ENCODE measurements at regions not wholly inside any gene's neighbourhood (a gene's known extent, or its start where the extent isn't known, plus 50 kb on each side); places are given as distances from the start of the nearest gene placed in this dataset.

DNA sequence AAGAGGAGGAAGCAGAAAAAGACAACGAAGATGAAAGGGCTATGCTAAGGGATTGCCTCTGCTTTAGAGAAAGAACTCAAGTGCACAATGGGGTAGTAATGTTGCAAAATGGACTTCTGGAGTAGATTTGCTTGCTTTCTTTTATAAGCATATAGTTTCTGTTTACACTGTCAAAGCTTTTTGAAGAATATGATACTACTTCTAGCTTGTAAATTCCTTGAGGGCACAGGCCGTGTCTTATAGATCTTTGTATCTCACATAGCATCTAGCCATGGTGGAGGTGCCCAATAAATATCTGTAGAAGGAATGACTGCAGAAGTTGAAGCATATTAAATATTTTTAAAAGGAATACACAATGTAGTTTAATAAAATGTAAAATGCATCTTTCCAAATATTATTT lies 147.8 kb upstream of the ZIC3 start:
- H3K27me3 ChIP-seq = peaks cover 68 to 94% (median 86%) of the 10 kb centered on the region in 11 experiments
- H3K4me1 ChIP-seq = no peaks in the 10 kb centered on the region
- H3K4me3 ChIP-seq = no peak overlapping the region
- no peak for TF ChIP-seq Cebpa-rat (IDR thresholded peaks at IDR 0.05)
- H3K4me2 ChIP-seq = no peak overlapping the region
- no peaks in the 10 kb centered on the region for H3K36me3 ChIP-seq
- no peak overlapping the region for H3K27ac ChIP-seq
- no peaks in the 10 kb centered on the region; a peak in 1 of 22 replicates for H3K9me3 ChIP-seq (replicated peaks in 1 of 11)
- no peaks in the 10 kb centered on the region; a peak in 1 of 22 replicates for H4K20me1 ChIP-seq
- H3K9ac ChIP-seq = no peak overlapping the region

DNA sequence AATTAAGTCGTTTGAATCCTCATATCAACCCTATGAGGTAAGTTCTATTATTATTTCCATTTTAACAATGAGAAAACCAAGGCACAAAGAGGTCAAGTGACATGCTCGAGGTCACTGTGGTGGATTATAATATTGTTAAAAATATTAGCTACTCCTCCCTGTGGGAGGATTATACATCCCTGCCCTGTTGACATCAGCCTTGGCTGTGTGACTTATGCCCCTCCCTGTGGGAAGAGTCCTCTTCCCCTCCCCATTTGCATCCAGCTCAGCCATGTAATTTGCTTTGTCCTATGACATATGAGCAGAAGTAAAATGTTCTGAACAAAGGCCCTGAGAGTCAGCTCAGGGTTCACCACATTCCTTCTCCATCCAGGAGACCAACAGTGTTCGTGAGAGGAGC lies 152.7 kb upstream of the ZIC3 start:
- no peak overlapping the region for H3K9ac ChIP-seq
- H3K4me2 ChIP-seq = no peak overlapping the region
- no peaks in the 10 kb centered on the region for H4K20me1 ChIP-seq
- peaks cover 58 to 96% (median 91%) of the 10 kb centered on the region in 11 experiments for H3K27me3 ChIP-seq
- TF ChIP-seq Cebpa-rat (IDR thresholded peaks at IDR 0.05) = no peak
- no peaks in the 10 kb centered on the region for H3K4me1 ChIP-seq
- H3K27ac ChIP-seq = no peak overlapping the region
- no peak overlapping the region for H3K4me3 ChIP-seq
- no peaks in the 10 kb centered on the region; a peak in 1 of 22 replicates for H3K9me3 ChIP-seq (replicated peaks in 1 of 11)
- no peaks in the 10 kb centered on the region for H3K36me3 ChIP-seq

DNA sequence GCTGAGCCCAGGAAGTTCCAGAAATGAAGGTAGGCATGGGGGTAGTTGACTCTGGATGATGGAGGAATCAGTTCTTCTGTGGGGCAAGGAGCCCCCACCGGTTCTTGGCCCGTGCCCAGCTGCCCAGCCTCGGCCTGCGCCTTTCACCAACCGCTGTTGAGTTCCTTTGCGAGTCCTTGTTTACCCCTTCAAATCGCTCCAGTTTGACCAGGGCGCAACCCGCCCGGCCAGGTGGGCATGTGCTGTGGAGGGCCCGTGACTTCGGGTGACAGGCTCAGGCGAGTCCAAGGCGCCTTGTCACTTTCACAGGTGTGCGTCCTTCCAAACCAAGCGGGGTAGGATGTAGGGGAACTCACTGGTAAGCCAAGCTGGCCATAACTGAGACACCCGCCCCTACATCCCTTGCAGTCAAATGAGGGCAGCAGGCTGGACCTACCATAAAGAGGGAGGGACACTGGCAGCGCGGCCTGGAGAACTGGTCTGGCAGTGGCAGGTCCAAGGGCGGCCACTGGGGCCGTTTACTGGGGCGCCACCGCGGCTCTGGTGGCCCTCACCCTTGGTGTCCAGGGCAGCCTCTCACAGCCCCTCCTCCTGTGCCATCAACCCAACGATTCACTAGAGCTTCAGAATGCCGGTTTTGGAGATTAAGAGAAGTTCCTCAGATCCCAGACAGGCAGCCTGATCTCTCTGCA lies 160.3 kb upstream of the ZIC3 start:
- Histone ChIP-seq H3K4me2 (no peak overlapping the region), H3K27ac (no peak overlapping the region), H3K27me3 (peaks cover 60 to 100% (median 85%) of the 10 kb centered on the region in 11 experiments), H4K20me1 (peaks cover 0 to 6% (median 0%) of the 10 kb centered on the region in 11 experiments; a peak in 2 of 22 replicates), H3K4me3 (no peak overlapping the region), H3K9ac (no peak overlapping the region), H3K36me3 (no peaks in the 10 kb centered on the region), H3K4me1 (no peaks in the 10 kb centered on the region), H3K9me3 (replicated peaks in 1 of 11) (peaks cover 0 to 8% (median 0%) of the 10 kb centered on the region in 11 experiments; a peak in 3 of 22 replicates)
- no peak for TF ChIP-seq Cebpa-rat (IDR thresholded peaks at IDR 0.05)

DNA sequence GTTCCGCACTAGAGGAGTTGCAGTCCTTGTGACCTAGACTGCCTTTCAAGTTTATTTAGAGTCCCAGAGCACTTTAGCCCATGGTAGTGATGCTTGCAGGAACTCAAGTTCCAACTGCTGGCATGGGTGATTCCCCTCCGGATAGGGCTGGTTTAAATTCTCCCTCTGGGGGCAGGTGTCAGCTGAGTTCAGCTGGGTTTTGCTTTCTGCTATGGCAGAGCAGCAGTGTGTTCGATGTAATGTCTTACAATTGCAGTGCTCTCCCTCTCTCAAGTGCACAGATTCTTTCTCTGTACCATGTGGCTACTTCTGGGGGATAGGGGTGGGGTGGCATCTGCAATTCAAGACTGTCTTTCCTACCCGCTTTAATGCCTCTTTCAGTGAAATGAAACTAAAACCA lies 164.8 kb upstream of the ZIC3 start:
- H3K4me2 ChIP-seq = no peak overlapping the region
- no peaks in the 10 kb centered on the region for H3K36me3 ChIP-seq
- peaks cover 63 to 100% (median 85%) of the 10 kb centered on the region in 11 experiments for H3K27me3 ChIP-seq
- H3K4me3 ChIP-seq = no peak overlapping the region
- no peaks in the 10 kb centered on the region for H3K4me1 ChIP-seq
- H4K20me1 ChIP-seq = peaks cover 0 to 6% (median 0%) of the 10 kb centered on the region in 11 experiments; a peak in 2 of 22 replicates
- H3K9ac ChIP-seq = no peak overlapping the region
- TF ChIP-seq Cebpa-rat (IDR thresholded peaks at IDR 0.05) = no peak
- H3K27ac ChIP-seq = no peak overlapping the region
- H3K9me3 ChIP-seq (replicated peaks in 1 of 11) = peaks cover 0 to 6% (median 0%) of the 10 kb centered on the region in 11 experiments; a peak in 3 of 22 replicates

DNA sequence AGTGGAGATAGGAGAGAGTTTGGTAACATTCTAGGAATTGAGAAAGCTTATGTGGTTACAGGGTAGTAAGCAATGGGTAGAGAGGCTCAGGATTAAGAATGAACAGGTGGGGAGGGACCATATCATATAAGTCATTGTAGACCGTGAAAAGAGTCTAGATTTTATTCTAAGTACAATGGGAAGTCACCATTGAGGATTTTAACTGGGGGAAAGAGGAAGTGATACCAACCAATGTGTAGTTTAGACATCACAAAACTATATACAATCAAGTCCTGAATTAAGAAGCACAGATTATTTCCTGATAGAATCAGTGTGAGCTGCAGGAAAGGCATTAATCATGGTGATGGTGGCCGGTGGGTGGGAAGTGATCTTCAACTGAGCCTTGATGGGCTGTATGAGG lies 178.3 kb upstream of the ZIC3 start:
- Histone ChIP-seq H3K9ac (no peak overlapping the region), H3K9me3 (replicated peaks in 1 of 11) (peaks cover 0 to 37% (median 0%) of the 10 kb centered on the region in 11 experiments; a peak in 5 of 22 replicates), H3K36me3 (no peaks in the 10 kb centered on the region), H3K27ac (no peak overlapping the region), H4K20me1 (no peaks in the 10 kb centered on the region), H3K4me3 (no peak overlapping the region), H3K27me3 (peaks cover 29 to 68% (median 50%) of the 10 kb centered on the region in 11 experiments; a peak in 21 of 22 replicates), H3K4me2 (no peak overlapping the region), H3K4me1 (no peaks in the 10 kb centered on the region)
- no peak for TF ChIP-seq Cebpa-rat (IDR thresholded peaks at IDR 0.05)

DNA sequence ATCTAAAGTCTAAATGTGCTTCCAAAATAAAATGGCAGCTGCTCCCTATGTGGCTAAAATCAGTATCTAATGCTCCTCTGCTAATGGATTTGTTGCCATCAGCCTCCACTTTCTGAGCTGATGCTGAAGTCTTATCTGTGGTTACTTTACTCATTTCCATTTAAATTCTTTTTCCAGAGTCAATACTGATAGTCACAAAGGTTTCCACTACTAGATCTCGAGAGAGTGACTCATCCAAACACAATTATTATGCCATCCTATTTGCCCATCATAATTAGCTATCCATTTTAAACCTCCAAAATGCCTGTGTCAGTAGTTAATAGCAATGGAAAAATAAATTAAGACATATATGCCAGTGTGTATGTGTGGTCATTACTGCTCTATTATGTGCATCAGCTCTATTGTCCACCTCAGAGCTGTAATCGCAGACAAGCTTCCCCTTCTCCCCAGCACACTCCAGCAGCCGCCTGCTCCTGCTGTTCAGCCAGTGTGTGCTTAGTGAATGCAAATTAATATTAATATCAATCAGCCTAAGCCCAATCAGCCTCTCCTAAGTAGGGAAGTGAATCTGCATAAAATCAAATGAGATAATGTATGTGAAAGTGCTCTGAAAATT lies 199.8 kb upstream of the ZIC3 start:
- H3K9me3 ChIP-seq (replicated peaks in 1 of 11) = no peaks in the 10 kb centered on the region
- no peak overlapping the region for H3K27ac ChIP-seq
- no peak overlapping the region for H3K4me3 ChIP-seq
- TF ChIP-seq Cebpa-rat (IDR thresholded peaks at IDR 0.05) = no peak
- H3K4me1 ChIP-seq = no peaks in the 10 kb centered on the region
- peaks cover 80 to 100% (median 96%) of the 10 kb centered on the region in 11 experiments for H3K27me3 ChIP-seq
- no peak overlapping the region for H3K9ac ChIP-seq
- no peaks in the 10 kb centered on the region for H3K36me3 ChIP-seq
- H4K20me1 ChIP-seq = peaks cover 0 to 11% (median 0%) of the 10 kb centered on the region in 11 experiments; a peak in 1 of 22 replicates
- H3K4me2 ChIP-seq = no peak overlapping the region

DNA sequence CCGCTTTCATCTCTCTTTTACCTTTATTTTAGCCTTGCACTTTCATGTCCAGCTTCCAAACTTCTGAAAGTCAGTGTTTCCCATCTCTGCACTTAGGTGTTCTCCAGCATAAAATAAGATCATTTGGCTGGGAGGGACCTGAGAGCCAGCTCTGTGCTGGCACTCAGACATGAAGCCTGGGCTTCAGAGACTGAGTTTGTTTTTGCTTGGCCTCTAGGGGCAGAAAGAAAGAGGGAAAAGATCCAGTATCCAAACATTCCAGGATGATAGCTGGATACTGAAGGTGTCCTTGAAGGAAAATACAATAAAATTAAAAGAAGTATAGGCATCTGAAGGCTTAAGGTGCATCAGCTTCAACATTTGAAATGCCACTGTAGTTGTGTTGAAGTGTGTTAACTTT lies 202.4 kb upstream of the ZIC3 start:
- peaks cover 0 to 11% (median 0%) of the 10 kb centered on the region in 11 experiments; a peak in 1 of 22 replicates for H4K20me1 ChIP-seq
- no peaks in the 10 kb centered on the region for H3K36me3 ChIP-seq
- H3K4me3 ChIP-seq = no peak overlapping the region
- H3K4me1 ChIP-seq = no peaks in the 10 kb centered on the region
- H3K27ac ChIP-seq = no peak overlapping the region
- no peak overlapping the region for H3K4me2 ChIP-seq
- H3K9me3 ChIP-seq (replicated peaks in 1 of 11) = no peaks in the 10 kb centered on the region
- H3K9ac ChIP-seq = no peak overlapping the region
- TF ChIP-seq Cebpa-rat (IDR thresholded peaks at IDR 0.05) = no peak
- peaks cover 87 to 100% (median 96%) of the 10 kb centered on the region in 11 experiments for H3K27me3 ChIP-seq

DNA sequence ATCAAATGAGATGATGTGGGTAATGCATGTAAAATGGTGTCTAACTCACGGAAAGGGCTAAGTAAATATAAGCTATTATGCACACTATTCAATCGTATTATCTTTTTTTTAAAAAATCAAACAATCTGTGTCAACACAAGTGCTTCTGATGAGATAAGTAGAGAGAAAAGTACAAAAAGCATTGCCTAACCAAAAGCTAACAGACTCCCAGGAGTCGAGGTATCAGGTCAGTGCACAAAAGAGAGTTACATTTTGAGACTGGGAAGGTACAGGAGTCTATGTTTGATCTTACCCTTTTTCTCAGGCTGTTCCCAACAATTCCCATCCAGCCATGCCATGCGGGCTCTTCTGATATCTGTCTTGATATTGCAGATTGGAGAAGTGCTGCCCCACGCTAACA lies 203.3 kb upstream of the ZIC3 start:
- Histone ChIP-seq H3K36me3 (no peaks in the 10 kb centered on the region), H3K4me2 (no peak overlapping the region), H3K4me3 (no peak overlapping the region), H3K27ac (no peak overlapping the region), H3K27me3 (peaks cover 91 to 100% (median 97%) of the 10 kb centered on the region in 11 experiments), H3K4me1 (no peaks in the 10 kb centered on the region), H3K9me3 (replicated peaks in 1 of 11) (no peaks in the 10 kb centered on the region), H3K9ac (no peak overlapping the region), H4K20me1 (peaks cover 0 to 11% (median 0%) of the 10 kb centered on the region in 11 experiments; a peak in 1 of 22 replicates)
- TF ChIP-seq Cebpa-rat (IDR thresholded peaks at IDR 0.05) = no peak

DNA sequence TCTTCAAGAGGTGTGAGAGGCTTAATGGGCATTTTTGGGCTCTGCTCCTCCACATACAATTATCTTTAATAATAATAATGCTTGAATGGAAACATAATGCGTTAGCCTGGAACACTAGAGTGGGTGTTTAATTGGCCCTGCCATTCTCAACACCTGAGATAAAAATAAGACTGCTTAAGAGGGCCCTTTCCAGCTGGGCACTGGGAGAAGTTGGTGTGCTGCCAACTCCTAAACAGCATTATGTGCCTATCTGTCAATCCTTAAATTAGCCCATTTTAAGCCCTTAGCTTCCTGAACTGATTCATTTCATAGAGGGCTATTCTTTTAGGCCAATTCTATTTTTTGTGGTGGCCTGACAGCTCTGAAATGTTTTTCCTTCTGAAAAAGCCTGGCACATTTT lies 211.1 kb upstream of the ZIC3 start:
- Histone ChIP-seq H3K4me3 (no peak overlapping the region), H3K4me2 (no peak overlapping the region), H3K4me1 (no peaks in the 10 kb centered on the region), H3K9ac (no peak overlapping the region), H3K36me3 (no peaks in the 10 kb centered on the region), H3K27me3 (peaks cover 82 to 100% (median 99%) of the 10 kb centered on the region in 11 experiments), H3K9me3 (replicated peaks in 1 of 11) (no peaks in the 10 kb centered on the region), H4K20me1 (no peaks in the 10 kb centered on the region), H3K27ac (no peak overlapping the region)
- no peak for TF ChIP-seq Cebpa-rat (IDR thresholded peaks at IDR 0.05)
